HS-5 (cell line): ENCODE measurements at regions not wholly inside any gene's neighbourhood (a gene's known extent, or its start where the extent isn't known, plus 50 kb on each side); places are given as distances from the start of the nearest gene placed in this dataset.

Experiments used
- DNase-seq: peaks from one replicate; pipeline ENCODE4 v3.0.0-alpha.2; 2012; ENCODE audit warnings: low read depth

- DNase-seq, result no peak
Measured at GRCh38 chr11:112589155-112589554, 328.5 kb upstream of the PLET1 start.

- DNase-seq, result no peak
Measured at GRCh38 chr11:112590764-112591163, 330.1 kb upstream of the PLET1 start.

GRCh38 chr11:112593440-112593839 is 332.8 kb upstream of the PLET1 start:
- DNase-seq, result no peak

DNA sequence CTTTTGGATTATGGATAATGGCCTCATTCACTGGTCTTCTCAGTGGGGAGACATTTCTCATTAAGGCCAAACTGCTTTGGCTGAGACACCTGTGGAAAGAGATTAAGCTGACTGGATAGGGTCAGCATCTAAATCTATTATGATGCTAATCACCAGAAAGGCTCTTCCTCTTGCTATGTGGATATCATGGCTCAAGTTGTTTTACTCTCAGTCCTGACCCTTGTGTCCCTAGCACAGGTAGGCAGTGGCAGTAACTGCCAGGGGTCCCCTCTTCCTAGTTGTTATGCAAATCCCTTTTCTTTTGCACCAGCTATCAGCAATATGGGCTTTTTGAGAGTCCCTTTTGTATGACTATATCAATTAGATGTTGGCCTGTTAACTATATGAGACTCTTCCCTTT is 335.7 kb upstream of the PLET1 start:
- DNase-seq, result no peak

DNA sequence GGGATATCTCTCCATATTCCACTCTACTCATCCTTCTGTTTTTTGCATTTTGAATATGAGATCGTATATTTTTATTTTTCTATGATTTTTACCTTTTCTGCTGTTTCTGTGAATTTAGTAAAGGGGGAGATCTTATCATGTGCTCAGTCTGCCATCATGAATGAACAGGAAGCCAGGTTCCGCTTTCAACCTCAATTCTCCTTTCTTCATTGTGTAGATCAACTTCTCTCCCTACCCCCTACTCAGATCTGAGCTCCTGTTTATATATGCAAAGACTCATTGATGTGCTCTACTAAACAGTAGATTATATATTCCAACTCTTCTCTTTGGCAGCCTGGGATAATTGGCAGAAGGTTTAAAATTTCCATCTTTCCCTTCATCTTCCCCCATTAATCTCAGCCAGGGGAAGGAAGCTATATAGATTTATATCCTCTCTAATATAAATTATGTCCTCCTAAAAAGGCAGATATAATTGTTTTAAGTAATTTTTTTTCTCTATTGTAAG is 336.7 kb upstream of the PLET1 start:
- DNase-seq, result no peak

DNA sequence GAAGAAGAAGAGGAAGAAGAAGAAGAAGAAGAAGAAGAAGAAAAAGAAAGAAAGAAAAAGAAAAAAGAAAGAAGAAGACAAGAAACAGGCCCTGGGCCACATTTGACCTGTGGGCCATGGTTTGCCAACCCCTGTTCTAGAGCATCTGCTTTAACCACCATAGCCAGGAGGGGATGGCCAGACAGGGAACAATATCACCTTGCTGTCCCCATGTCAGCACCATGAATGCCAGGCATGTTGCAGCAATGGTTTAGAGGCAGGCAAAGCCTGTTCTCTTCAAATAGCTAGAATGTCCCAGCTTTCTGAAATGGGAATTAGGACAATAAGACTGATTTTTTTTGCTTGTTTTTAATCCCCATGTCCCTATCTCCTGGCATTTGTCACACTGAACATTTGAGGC is 338.6 kb upstream of the PLET1 start:
- DNase-seq, result no peak

DNA sequence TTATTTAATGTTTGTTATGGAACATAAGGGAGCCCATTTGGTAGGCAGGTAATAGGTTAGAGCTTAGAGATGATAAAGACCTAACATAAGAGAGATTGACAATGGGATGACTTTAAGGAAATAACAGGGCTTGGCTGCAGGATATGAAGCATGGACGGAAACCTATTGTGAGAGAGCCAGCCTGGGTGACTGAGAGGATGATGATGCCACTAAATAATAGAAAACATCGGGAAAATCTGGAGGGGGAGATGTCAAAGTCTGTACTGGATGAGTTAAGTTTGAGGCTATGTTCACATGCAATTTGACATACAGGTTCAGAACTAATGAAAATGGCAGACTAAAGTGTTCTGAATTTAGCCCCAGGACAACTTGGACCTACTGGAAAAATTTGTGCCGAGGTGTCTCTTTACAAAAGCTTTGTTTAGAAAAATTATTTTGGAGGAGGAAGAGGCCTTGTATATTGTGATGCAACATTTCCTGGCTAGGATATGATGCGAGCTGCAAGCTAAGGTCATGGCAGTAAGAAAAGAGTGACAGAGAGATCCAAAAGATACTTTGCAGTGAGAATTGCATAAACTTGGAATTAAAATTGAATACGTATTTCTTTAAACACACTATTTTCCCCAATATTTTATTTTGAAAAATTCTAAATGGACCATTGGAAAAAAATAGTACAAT is 339.3 kb upstream of the PLET1 start:
- no peak for DNase-seq

- DNase-seq, result peak; percentile 57
Measured at GRCh38 chr11:112605093-112605666, 344.5 kb upstream of the PLET1 start.

- DNase-seq, result no peak
Measured at GRCh38 chr11:112606656-112607055, 346.0 kb upstream of the PLET1 start.

- no peak for DNase-seq
Measured at GRCh38 chr11:112608509-112608908, 347.8 kb upstream of the PLET1 start.

DNA sequence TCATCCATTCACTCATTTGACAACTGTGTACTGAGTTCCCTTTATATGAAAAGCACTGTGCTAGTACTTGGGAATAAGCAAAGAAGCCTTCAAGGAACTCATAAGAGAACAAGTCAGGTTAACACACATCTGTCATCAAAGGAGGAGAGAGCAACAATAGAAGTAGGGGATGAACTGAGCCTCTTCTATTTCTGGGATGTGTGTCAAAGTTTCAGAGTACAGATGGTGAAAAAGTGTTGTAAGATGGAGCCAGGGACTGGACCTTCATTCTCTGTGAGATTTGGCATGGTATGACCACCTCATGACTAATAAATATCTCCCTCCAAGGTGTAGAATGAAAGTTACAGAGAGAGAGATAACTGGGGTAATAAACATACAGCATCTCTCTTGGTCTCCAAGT is 349.8 kb upstream of the PLET1 start:
- DNase-seq, result no peak

DNA sequence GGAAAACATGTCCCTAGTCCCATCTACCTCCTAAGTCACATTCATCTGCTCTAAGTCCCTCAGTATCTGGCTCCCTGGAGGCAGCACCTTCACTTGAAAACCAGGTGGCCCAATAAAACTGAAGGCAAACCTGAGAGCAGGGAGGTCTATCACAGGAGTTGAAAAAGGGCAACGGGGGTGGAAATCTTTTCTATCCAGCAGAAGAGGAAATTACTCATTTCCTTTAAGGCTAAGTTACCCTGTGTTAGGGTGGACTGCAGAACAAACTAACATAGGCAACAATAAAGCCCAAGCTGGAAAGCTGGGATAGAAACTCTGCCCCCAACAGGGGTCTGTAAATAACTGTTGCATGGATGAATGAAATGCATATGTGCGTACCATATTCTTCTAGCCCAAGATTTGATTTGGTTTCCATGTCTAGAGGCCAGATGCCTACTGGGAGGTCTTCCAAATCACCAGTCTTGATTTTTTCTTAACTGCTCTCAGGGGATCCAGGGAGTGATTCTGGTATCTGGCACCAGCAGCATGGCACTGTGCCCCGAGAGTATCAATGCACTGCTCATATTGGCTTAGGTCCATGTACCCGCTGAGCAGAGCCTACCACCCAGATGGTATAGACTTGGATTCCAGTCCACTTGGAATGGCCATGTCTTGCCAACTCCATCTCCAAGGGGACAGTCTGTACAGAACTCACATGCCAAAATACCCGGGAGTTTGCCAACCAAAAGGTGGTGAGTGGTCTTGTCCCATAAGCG is 350.0 kb upstream of the NCAM1 start:
- peak; percentile 8 for DNase-seq

- no peak for DNase-seq
Measured at GRCh38 chr11:112611771-112612170, 349.4 kb upstream of the NCAM1 start.

GRCh38 chr11:112612250-112612849 is 348.9 kb upstream of the NCAM1 start:
- DNase-seq, result no peak

GRCh38 chr11:112613051-112613972 is 347.9 kb upstream of the NCAM1 start:
- DNase-seq, result peak; percentile 60

DNA sequence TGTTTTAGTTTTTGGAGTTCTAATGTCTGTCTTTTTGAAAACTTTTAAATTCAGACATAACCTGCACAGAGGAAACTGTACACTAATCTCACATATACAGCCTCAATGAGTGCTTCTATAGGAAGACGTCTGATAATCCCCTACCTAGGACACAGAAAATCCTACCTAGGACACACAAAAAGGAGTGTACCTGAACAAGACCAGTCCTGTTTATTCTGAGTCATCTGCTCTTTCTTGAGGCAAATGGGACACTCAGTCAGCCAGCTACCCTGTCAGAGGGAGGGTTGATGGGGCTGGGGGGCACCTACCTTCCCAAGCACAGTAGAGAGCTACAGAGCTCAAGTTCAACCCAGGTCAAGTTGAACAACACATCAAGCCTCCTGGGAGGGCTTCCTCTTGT is 346.6 kb upstream of the NCAM1 start:
- DNase-seq, result no peak

GRCh38 chr11:112615238-112615637 is 346.0 kb upstream of the NCAM1 start:
- no peak for DNase-seq

- no peak for DNase-seq
Measured at GRCh38 chr11:112615891-112616290, 345.3 kb upstream of the NCAM1 start.

DNA sequence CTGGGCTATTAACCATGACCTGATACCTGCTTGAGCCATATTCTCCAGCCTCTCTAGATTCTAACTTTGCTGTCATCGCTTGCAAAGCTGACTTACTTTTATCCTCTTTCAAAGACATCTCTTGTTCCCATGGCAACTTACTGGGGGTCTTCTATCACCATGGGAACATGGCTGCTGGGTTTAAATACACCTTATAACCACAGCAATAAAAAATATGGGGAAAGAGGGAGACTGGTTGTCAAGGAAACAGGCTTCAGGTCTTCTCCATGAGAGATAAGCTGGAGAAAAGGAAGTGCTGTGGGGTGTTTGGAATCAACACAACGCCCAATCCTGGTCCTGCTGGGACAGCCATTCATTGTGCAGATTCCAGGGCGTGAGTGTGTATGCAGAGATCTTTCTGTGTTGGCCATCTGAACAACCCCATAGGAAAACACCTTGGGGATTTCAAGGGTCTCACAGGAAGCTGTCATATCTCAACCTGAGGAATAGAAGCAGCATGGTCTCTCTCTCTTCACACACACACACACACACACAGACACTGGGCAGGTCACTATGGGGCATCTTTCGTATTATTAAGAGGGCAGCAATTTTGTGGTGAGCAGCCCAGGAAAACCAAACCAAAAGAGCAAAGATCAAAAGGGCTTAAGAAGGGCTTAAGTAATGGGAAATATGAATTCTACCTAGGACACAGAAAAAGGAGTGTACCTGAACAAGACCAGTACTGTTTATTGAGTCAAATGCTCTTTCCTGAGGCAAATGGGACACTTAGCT is 344.7 kb upstream of the NCAM1 start:
- DNase-seq, result no peak

DNA sequence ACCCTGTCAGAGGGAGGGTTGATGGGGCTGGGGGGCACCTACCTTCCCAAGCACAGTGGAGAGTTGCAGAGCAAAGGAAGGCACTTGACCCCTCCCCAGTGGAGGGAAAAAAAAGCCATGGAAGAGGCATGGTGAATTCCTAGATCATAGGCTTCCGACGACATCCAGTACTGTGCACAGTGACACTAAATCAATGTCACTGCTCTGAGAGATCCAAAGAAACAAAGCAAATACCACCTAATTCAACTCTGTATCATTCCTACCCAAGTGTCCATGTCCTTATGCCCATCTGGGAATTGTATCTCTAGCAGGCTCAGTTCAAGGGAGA is 344.2 kb upstream of the NCAM1 start:
- DNase-seq, result no peak
